Stimulated activated effector memory CD8-positive, alpha-beta T cell treated with anti-CD3 and anti-CD28 coated beads, Interleukin-12 subunit alpha, Interleukin-12 subunit beta, amount 100 ng/mL, for 72 hours (primary cell): ENCODE measurements at regions not wholly inside any gene's neighbourhood (a gene's known extent, or its start where the extent isn't known, plus 50 kb on each side); places are given as distances from the start of the nearest gene placed in this dataset.

ENCODE experiments used
- ATAC-seq: fragments of 150-1000 bp; cut with Tn5 transposase; 2 replicates; pipeline ENCODE4 v1.10.0; 2021
- DNase-seq, 2 donors: peaks; one replicate each; pipeline ENCODE4 v3.0.0; 2021 to 2022; ENCODE audit warnings: low spot score in 2 of 2
- H3K27ac Mint-ChIP-seq: one replicate; pipeline ENCODE4 v1.8.0; 2022; ENCODE audit warnings: mild to moderate bottlenecking, mixed read lengths
- H3K36me3 Mint-ChIP-seq: one replicate; pipeline ENCODE4 v1.8.0; 2022; ENCODE audit warnings: mild to moderate bottlenecking, mixed read lengths
- H3K4me1 Mint-ChIP-seq: one replicate; pipeline ENCODE4 v1.8.0; 2022; ENCODE audit warnings: mixed read lengths
- H3K4me3 Mint-ChIP-seq: one replicate; pipeline ENCODE4 v1.8.0; 2022; ENCODE audit warnings: mild to moderate bottlenecking, mixed read lengths
- H3K9me3 Mint-ChIP-seq: one replicate; pipeline ENCODE4 v1.8.0; 2022; ENCODE audit warnings: mixed read lengths

DNA sequence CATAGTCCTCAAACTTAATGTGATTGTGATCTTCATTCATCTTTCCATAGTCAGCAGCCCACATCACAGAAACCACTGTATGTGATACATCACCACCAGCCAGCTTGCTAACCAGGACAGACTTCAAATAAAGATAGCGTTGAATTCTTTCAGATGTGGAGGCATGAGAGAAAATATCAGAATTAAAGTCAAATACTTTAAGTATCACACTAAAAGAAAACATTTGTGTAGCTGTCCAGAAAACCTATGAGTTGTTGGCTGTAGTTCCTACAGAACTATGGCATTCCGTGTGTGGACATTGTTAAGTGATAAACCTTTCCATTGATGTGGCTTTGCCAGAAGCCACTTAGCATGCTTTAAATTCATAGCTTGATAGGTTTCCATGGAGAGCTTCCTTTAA, 105.1 kb downstream of the LLPH start:
- ATAC-seq (no peak), DNase-seq (no peak)
- Mint-ChIP-seq H3K27ac (no peak overlapping the region), H3K9me3 (no peaks in the 10 kb centered on the region), H3K4me3 (no peak overlapping the region), H3K4me1 (no peaks in the 10 kb centered on the region), H3K36me3 (no peaks in the 10 kb centered on the region)

DNA sequence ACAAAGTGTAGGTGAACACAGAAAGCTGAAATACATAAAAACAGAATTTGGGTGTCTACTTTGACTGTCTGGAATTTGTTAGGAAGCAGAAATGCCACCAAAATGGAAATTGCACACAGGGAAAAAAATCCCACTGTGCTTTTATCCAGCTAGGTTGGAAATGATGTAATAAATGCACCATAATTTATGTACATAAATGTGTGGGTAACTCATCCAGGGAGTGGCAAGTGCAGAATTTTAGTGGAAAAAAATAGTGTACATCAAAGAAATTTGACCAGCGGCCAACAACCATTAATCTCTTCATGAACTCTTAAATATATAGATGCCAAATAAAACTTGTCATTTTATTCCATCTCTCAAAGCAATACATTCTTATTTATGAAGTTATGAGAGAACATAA, 105.6 kb downstream of the LLPH start:
- no peaks in the 10 kb centered on the region for H3K36me3 Mint-ChIP-seq

DNA sequence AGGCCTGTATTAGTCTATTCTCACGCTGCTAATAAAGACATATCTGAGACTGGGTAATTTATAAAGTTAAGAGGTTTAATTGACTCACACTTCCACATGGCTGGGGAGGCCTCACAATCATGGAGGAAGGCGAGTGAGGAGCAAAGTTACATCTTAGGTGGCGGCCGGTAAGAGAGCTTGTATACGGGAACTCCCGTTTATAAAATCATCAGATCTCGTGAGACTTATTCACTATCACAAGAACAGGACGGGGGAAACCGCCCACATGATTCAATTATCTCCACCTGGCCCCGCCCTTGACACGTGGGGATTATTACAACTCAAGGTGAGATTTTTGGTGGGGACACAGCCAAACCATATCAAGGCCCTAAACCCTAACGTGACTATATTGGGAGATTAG, 110.1 kb downstream of the LLPH start:
- DNase-seq (no peak), ATAC-seq (no peak)
- H3K27ac Mint-ChIP-seq = no peak overlapping the region
- H3K4me3 Mint-ChIP-seq = no peak overlapping the region
- no peaks in the 10 kb centered on the region for H3K4me1 Mint-ChIP-seq
- H3K36me3 Mint-ChIP-seq = no peaks in the 10 kb centered on the region
- no peaks in the 10 kb centered on the region for H3K9me3 Mint-ChIP-seq

More for the DNA sequence above, 105.6 kb downstream of the LLPH start:
- H3K27ac Mint-ChIP-seq = no peak overlapping the region
- H3K9me3 Mint-ChIP-seq = no peaks in the 10 kb centered on the region
- H3K4me3 Mint-ChIP-seq = no peak overlapping the region
- no peaks in the 10 kb centered on the region for H3K4me1 Mint-ChIP-seq
- ATAC-seq (no peak), DNase-seq (no peak)

DNA sequence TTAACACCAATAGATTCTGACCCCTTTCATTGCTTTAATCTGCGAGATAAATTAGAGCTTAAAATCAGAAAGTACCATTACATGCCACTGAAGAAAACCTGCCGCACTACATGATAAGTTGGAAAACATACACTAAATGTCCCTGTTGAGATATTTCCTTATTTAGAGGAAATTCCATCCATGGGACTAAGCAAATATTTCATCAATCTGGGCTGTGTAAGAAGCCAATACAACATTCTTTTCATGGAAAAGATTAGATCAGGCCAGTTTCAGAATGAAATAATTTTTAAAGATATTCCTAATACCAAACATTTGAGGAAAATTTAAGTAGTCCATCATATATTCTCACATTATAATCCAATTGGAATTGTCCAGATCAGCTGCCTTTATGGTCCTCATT, 112.8 kb downstream of the LLPH start:
- Mint-ChIP-seq H3K9me3 (no peaks in the 10 kb centered on the region), H3K4me1 (no peaks in the 10 kb centered on the region), H3K27ac (no peak overlapping the region), H3K4me3 (no peak overlapping the region), H3K36me3 (no peaks in the 10 kb centered on the region)
- DNase-seq (no peak), ATAC-seq (no peak)
